A673 (cell line): ENCODE measurements at regions not wholly inside any gene's neighbourhood (a gene's known extent, or its start where the extent isn't known, plus 50 kb on each side); places are given as distances from the start of the nearest gene placed in this dataset.

Experiments
- EZH2 ChIP-seq: fragments of 200-600 bp; sonication (generic); IDR thresholded peaks from 2 replicates; pipeline ENCODE4 v1.6.1; 2017; ENCODE audit warnings: borderline replicate concordance, low read depth, mild to moderate bottlenecking, mixed read lengths, antibody characterized with exemption, low read length; ENCODE audit not compliant: poor library complexity, severe bottlenecking
- TF ChIP-seq, protein P1 (sequence below): fragments of 300-800, 200-600 bp; sonication (generic); conservative IDR thresholded peaks from 2 replicates; pipeline ENCODE4 v1.5.1; 2017; ENCODE audit warnings: low read depth, mild to moderate bottlenecking, antibody characterized with exemption, low read length, moderate library complexity, mixed read lengths

- TF ChIP-seq, protein P1, sequence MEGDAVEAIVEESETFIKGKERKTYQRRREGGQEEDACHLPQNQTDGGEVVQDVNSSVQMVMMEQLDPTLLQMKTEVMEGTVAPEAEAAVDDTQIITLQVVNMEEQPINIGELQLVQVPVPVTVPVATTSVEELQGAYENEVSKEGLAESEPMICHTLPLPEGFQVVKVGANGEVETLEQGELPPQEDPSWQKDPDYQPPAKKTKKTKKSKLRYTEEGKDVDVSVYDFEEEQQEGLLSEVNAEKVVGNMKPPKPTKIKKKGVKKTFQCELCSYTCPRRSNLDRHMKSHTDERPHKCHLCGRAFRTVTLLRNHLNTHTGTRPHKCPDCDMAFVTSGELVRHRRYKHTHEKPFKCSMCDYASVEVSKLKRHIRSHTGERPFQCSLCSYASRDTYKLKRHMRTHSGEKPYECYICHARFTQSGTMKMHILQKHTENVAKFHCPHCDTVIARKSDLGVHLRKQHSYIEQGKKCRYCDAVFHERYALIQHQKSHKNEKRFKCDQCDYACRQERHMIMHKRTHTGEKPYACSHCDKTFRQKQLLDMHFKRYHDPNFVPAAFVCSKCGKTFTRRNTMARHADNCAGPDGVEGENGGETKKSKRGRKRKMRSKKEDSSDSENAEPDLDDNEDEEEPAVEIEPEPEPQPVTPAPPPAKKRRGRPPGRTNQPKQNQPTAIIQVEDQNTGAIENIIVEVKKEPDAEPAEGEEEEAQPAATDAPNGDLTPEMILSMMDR: no peak
- TF ChIP-seq EZH2: no peak
Observed at GRCh38 chr3:64830681-64831080, 142.9 kb upstream of the ADAMTS9 start.
